ENCODE measurements at regions not wholly inside any gene's neighbourhood (a gene's known extent, or its start where the extent isn't known, plus 50 kb on each side); places are given as distances from the start of the nearest gene placed in this dataset.

- no peak for TF ChIP-seq CTCF (conservative IDR thresholded peaks at IDR 0.05; ENCODE audit: low read depth, low read length)
- no peak for DNase-seq (ENCODE audit: low read depth)
- no peak overlapping the region for H3K4me3 ChIP-seq (ENCODE audit: low read length)
These were observed 187.4 kb upstream of the SLC16A7 start for GRCh38 chr12:59408431-59408830.

- no peak for DNase-seq (ENCODE audit: low read depth)
- no peak for TF ChIP-seq CTCF (conservative IDR thresholded peaks at IDR 0.05; ENCODE audit: low read depth, low read length)
- no peak overlapping the region for H3K4me3 ChIP-seq (ENCODE audit: low read length)
These were observed 188.0 kb upstream of the SLC16A7 start for GRCh38 chr12:59407799-59408198.

GRCh38 chr12:59405992-59406391, 189.8 kb upstream of the SLC16A7 start:
- no peak for DNase-seq (ENCODE audit: low read depth)
- no peak for TF ChIP-seq CTCF (conservative IDR thresholded peaks at IDR 0.05; ENCODE audit: low read depth, low read length)
- H3K4me3 ChIP-seq (ENCODE audit: low read length) = no peak overlapping the region

- no peak for DNase-seq (ENCODE audit: low read depth)
- no peak overlapping the region for H3K4me3 ChIP-seq (ENCODE audit: low read length)
- TF ChIP-seq CTCF (conservative IDR thresholded peaks at IDR 0.05; ENCODE audit: low read depth, low read length) = no peak
These were observed 191.6 kb upstream of the SLC16A7 start for GRCh38 chr12:59404109-59404650.

GRCh38 chr12:59403259-59403932, 192.4 kb upstream of the SLC16A7 start:
- peak; percentile 92 for TF ChIP-seq CTCF (conservative IDR thresholded peaks at IDR 0.05; ENCODE audit: low read depth, low read length)
- peak; percentile 17 for DNase-seq (ENCODE audit: low read depth)
- no peak overlapping the region for H3K4me3 ChIP-seq (ENCODE audit: low read length)

- no peak for TF ChIP-seq CTCF (conservative IDR thresholded peaks at IDR 0.05; ENCODE audit: low read depth, low read length)
- no peak overlapping the region for H3K4me3 ChIP-seq (ENCODE audit: low read length)
- DNase-seq (ENCODE audit: low read depth) = no peak
These were observed 194.0 kb upstream of the SLC16A7 start for GRCh38 chr12:59401862-59402261.

GRCh38 chr12:59398164-59398563, 197.7 kb upstream of the SLC16A7 start:
- no peak for DNase-seq (ENCODE audit: low read depth)
- H3K4me3 ChIP-seq (ENCODE audit: low read length) = no peak overlapping the region
- TF ChIP-seq CTCF (conservative IDR thresholded peaks at IDR 0.05; ENCODE audit: low read depth, low read length) = no peak
